ENCODE measurements at regions not wholly inside any gene's neighbourhood (a gene's known extent, or its start where the extent isn't known, plus 50 kb on each side); places are given as distances from the start of the nearest gene placed in this dataset.
"Not testable (repeated sequence)": the region's sequence is repeated elsewhere in the genome, so short reads cannot be mapped to it uniquely, and the experiment has no call there.

- H3K4me3 Mint-ChIP-seq, H3K27me3 Mint-ChIP-seq, H3K4me1 Mint-ChIP-seq, H3K9me3 Mint-ChIP-seq, H3K36me3 Mint-ChIP-seq, H3K27ac Mint-ChIP-seq, DNase-seq: not testable (repeated sequence)
Measured at GRCh38 chr13:74536649-74537048, 402.4 kb upstream of the KLF12 start.

GRCh38 chr13:74533226-74533625, 399.0 kb upstream of the KLF12 start:
- Mint-ChIP-seq H3K36me3 (no peaks in the 10 kb centered on the region), H3K27ac (no peak overlapping the region), H3K9me3 (no peaks in the 10 kb centered on the region), H3K27me3 (no peaks in the 10 kb centered on the region), H3K4me3 (no peak overlapping the region), H3K4me1 (no peaks in the 10 kb centered on the region)
- no peak for DNase-seq

- H3K4me1 Mint-ChIP-seq = no peaks in the 10 kb centered on the region
Measured at GRCh38 chr13:74530011-74530410, 395.8 kb upstream of the KLF12 start.

GRCh38 chr13:74528734-74529513, 394.7 kb upstream of the KLF12 start:
- no peak overlapping the region for H3K27ac Mint-ChIP-seq
- H3K9me3 Mint-ChIP-seq = no peaks in the 10 kb centered on the region
- no peak overlapping the region for H3K4me3 Mint-ChIP-seq
- no peak for DNase-seq
- H3K36me3 Mint-ChIP-seq = no peaks in the 10 kb centered on the region
- no peaks in the 10 kb centered on the region for H3K4me1 Mint-ChIP-seq
- H3K27me3 Mint-ChIP-seq = peaks cover 5% of the 10 kb centered on the region

More at GRCh38 chr13:74530011-74530410, 395.8 kb upstream of the KLF12 start:
- Mint-ChIP-seq H3K9me3 (no peaks in the 10 kb centered on the region), H3K27ac (no peak overlapping the region), H3K27me3 (peaks cover 3% of the 10 kb centered on the region), H3K4me3 (no peak overlapping the region), H3K36me3 (no peaks in the 10 kb centered on the region)
- no peak for DNase-seq

- no peak for DNase-seq
- Mint-ChIP-seq H3K4me1 (no peaks in the 10 kb centered on the region), H3K36me3 (no peaks in the 10 kb centered on the region), H3K9me3 (no peaks in the 10 kb centered on the region), H3K27ac (no peak overlapping the region), H3K27me3 (peaks cover 5% of the 10 kb centered on the region), H3K4me3 (no peak overlapping the region)
Measured at GRCh38 chr13:74523057-74523456, 388.9 kb upstream of the KLF12 start.

- Mint-ChIP-seq H3K4me3 (no peak overlapping the region), H3K9me3 (peaks cover 6% of the 10 kb centered on the region), H3K4me1 (no peaks in the 10 kb centered on the region), H3K27me3 (peaks cover 5% of the 10 kb centered on the region), H3K27ac (no peak overlapping the region), H3K36me3 (no peaks in the 10 kb centered on the region)
- DNase-seq = no peak
Measured at GRCh38 chr13:74511523-74511922, 377.3 kb upstream of the KLF12 start.

GRCh38 chr13:74487091-74487722, 353.0 kb upstream of the KLF12 start:
- Mint-ChIP-seq H3K27me3 (no peaks in the 10 kb centered on the region), H3K36me3 (peaks cover 2% of the 10 kb centered on the region), H3K27ac (no peak overlapping the region), H3K9me3 (no peaks in the 10 kb centered on the region), H3K4me1 (peaks cover 6% of the 10 kb centered on the region), H3K4me3 (no peak overlapping the region)
- no peak for DNase-seq

- Mint-ChIP-seq H3K4me3 (no peak overlapping the region), H3K36me3 (peaks cover 2% of the 10 kb centered on the region), H3K27me3 (no peaks in the 10 kb centered on the region), H3K4me1 (peaks cover 6% of the 10 kb centered on the region), H3K27ac (no peak overlapping the region), H3K9me3 (no peaks in the 10 kb centered on the region)
- DNase-seq = no peak
Measured at GRCh38 chr13:74485757-74486156, 351.6 kb upstream of the KLF12 start.

- Mint-ChIP-seq H3K9me3 (peaks cover 4% of the 10 kb centered on the region), H3K36me3 (no peaks in the 10 kb centered on the region), H3K4me1 (no peaks in the 10 kb centered on the region), H3K27ac (no peak overlapping the region), H3K4me3 (no peak overlapping the region), H3K27me3 (no peaks in the 10 kb centered on the region)
- no peak for DNase-seq
Measured at GRCh38 chr13:74479124-74479523, 344.9 kb upstream of the KLF12 start.

GRCh38 chr13:74476788-74477187, 342.6 kb upstream of the KLF12 start:
- Mint-ChIP-seq H3K4me3 (no peak overlapping the region), H3K27me3 (no peaks in the 10 kb centered on the region), H3K27ac (no peak overlapping the region), H3K9me3 (peaks cover 4% of the 10 kb centered on the region), H3K36me3 (no peaks in the 10 kb centered on the region), H3K4me1 (no peaks in the 10 kb centered on the region)
- no peak for DNase-seq

GRCh38 chr13:74476365-74476764, 342.2 kb upstream of the KLF12 start:
- H3K27me3 Mint-ChIP-seq = no peaks in the 10 kb centered on the region
- DNase-seq = no peak

GRCh38 chr13:74466864-74467263, 332.7 kb upstream of the KLF12 start:
- no peak overlapping the region for H3K27ac Mint-ChIP-seq
- H3K27me3 Mint-ChIP-seq = no peaks in the 10 kb centered on the region
- no peaks in the 10 kb centered on the region for H3K36me3 Mint-ChIP-seq
- DNase-seq = no peak
- no peaks in the 10 kb centered on the region for H3K9me3 Mint-ChIP-seq
- no peak overlapping the region for H3K4me3 Mint-ChIP-seq
- H3K4me1 Mint-ChIP-seq = no peaks in the 10 kb centered on the region

More at GRCh38 chr13:74476365-74476764, 342.2 kb upstream of the KLF12 start:
- Mint-ChIP-seq H3K4me1 (no peaks in the 10 kb centered on the region), H3K36me3 (no peaks in the 10 kb centered on the region), H3K27ac (no peak overlapping the region), H3K4me3 (no peak overlapping the region), H3K9me3 (peaks cover 4% of the 10 kb centered on the region)

- Mint-ChIP-seq H3K36me3 (no peaks in the 10 kb centered on the region), H3K27ac (no peak overlapping the region), H3K27me3 (no peaks in the 10 kb centered on the region), H3K4me3 (no peak overlapping the region), H3K4me1 (no peaks in the 10 kb centered on the region), H3K9me3 (no peaks in the 10 kb centered on the region)
- no peak for DNase-seq
Measured at GRCh38 chr13:74466020-74466419, 331.8 kb upstream of the KLF12 start.

GRCh38 chr13:74465271-74465670, 331.1 kb upstream of the KLF12 start:
- DNase-seq = no peak
- Mint-ChIP-seq H3K27me3 (peaks cover 4% of the 10 kb centered on the region), H3K4me1 (no peaks in the 10 kb centered on the region), H3K9me3 (no peaks in the 10 kb centered on the region), H3K36me3 (no peaks in the 10 kb centered on the region), H3K27ac (no peak overlapping the region), H3K4me3 (no peak overlapping the region)

GRCh38 chr13:74464670-74465069, 330.5 kb upstream of the KLF12 start:
- DNase-seq = no peak
- Mint-ChIP-seq H3K4me1 (no peaks in the 10 kb centered on the region), H3K9me3 (no peaks in the 10 kb centered on the region), H3K27me3 (peaks cover 7% of the 10 kb centered on the region), H3K4me3 (no peak overlapping the region), H3K36me3 (no peaks in the 10 kb centered on the region), H3K27ac (no peak overlapping the region)

GRCh38 chr13:74461011-74461410, 326.8 kb upstream of the KLF12 start:
- no peak for DNase-seq
- no peaks in the 10 kb centered on the region for H3K36me3 Mint-ChIP-seq

More at GRCh38 chr13:74461011-74461410, 326.8 kb upstream of the KLF12 start:
- Mint-ChIP-seq H3K4me1 (no peaks in the 10 kb centered on the region), H3K27ac (no peak overlapping the region), H3K27me3 (peaks cover 7% of the 10 kb centered on the region), H3K4me3 (no peak overlapping the region), H3K9me3 (no peaks in the 10 kb centered on the region)

Data from activated naive CD8-positive, alpha-beta T cell treated with anti-CD3 and anti-CD28 coated beads for 36 hours (primary cell).